WTC11 (cell line): ENCODE measurements at regions not wholly inside any gene's neighbourhood (a gene's known extent, or its start where the extent isn't known, plus 50 kb on each side); places are given as distances from the start of the nearest gene placed in this dataset.

Experiments used
- ATAC-seq: fragments of 200-7000 bp; cut with Tn5 transposase; 2 replicates; pipeline ENCODE4 v1.10.0; 2021; ENCODE audit warnings: mild to moderate bottlenecking, moderate library complexity
- CTCF ChIA-PET: fragments of 300-600 bp; sonication (Branson Sonifier 250); formaldehyde crosslinking; loops from one replicate; lab custom pipeline; 2021; ENCODE audit warnings: antibody characterized with exemption; lab: Charles Lee
- POLR2A ChIA-PET: fragments of 350-600 bp; sonication (Branson Sonifier 250); formaldehyde crosslinking; loops from one replicate; lab custom pipeline; 2021; ENCODE audit warnings: antibody characterized with exemption; lab: Charles Lee
- DNase-seq: peaks from one replicate; pipeline ENCODE4 v3.0.0; 2021; ENCODE audit warnings: low spot score
- H3K27ac Mint-ChIP-seq: 2 replicates; pipeline ENCODE4 v1.8.0; 2021; ENCODE audit warnings: mixed read lengths
- H3K27me3 Mint-ChIP-seq: 2 replicates; pipeline ENCODE4 v1.8.0; 2021; ENCODE audit warnings: low read depth, mild to moderate bottlenecking, moderate library complexity, mixed read lengths
- H3K36me3 Mint-ChIP-seq: 2 replicates; pipeline ENCODE4 v1.8.0; 2021; ENCODE audit warnings: mixed read lengths
- H3K4me1 Mint-ChIP-seq: 2 replicates; pipeline ENCODE4 v1.8.0; 2022; ENCODE audit warnings: mixed read lengths
- H3K4me3 Mint-ChIP-seq: 2 replicates; pipeline ENCODE4 v1.8.0; 2021; ENCODE audit warnings: mild to moderate bottlenecking, moderate library complexity, mixed read lengths
- H3K9me3 Mint-ChIP-seq: 2 replicates; pipeline ENCODE4 v1.8.0; 2021; ENCODE audit warnings: mixed read lengths
- ATF1 ChIP-seq: sonication (generic); formaldehyde crosslinking; IDR thresholded peaks from 2 replicates; pipeline ENCODE4 v1.8.1; 2023; ENCODE audit warnings: mild to moderate bottlenecking, moderate library complexity, missing genetic modification reagents
- ATF3 ChIP-seq: sonication (generic); formaldehyde crosslinking; conservative IDR thresholded peaks from 2 replicates; pipeline ENCODE4 v1.8.1; 2022; ENCODE audit warnings: mild to moderate bottlenecking, missing genetic modification reagents
- E2F4 ChIP-seq: sonication (generic); formaldehyde crosslinking; IDR thresholded peaks from 2 replicates; pipeline ENCODE4 v1.8.1; 2022; ENCODE audit warnings: low read depth, mild to moderate bottlenecking, moderate library complexity, missing genetic modification reagents, borderline replicate concordance
- HMGA2 ChIP-seq: fragments of 250-450 bp; sonication (Bioruptor Pico); IDR thresholded peaks from 2 replicates; pipeline ENCODE4 v1.4.0; 2021; ENCODE audit warnings: mild to moderate bottlenecking, moderate library complexity
- JUN ChIP-seq: sonication (generic); formaldehyde crosslinking; IDR thresholded peaks from 2 replicates; pipeline ENCODE4 v1.8.0; 2023; ENCODE audit warnings: mild to moderate bottlenecking, missing genetic modification reagents
- KAT7 ChIP-seq: sonication (generic); formaldehyde crosslinking; IDR thresholded peaks from 2 replicates; pipeline ENCODE4 v1.8.1; 2023; ENCODE audit warnings: missing genetic modification reagents, mild to moderate bottlenecking, borderline replicate concordance
- MLX ChIP-seq: sonication (generic); formaldehyde crosslinking; IDR thresholded peaks from 2 replicates; pipeline ENCODE4 v1.8.1; 2023; ENCODE audit warnings: mild to moderate bottlenecking, missing genetic modification reagents, moderate library complexity
- MYBL2 ChIP-seq: sonication (generic); formaldehyde crosslinking; IDR thresholded peaks from 2 replicates; pipeline ENCODE4 v1.8.1; 2023; ENCODE audit warnings: mild to moderate bottlenecking, moderate library complexity, missing genetic modification reagents
- NR1H2 ChIP-seq: sonication (generic); formaldehyde crosslinking; IDR thresholded peaks from 2 replicates; pipeline ENCODE4 v1.9.0; 2021; ENCODE audit warnings: mild to moderate bottlenecking, moderate library complexity, missing genetic modification reagents
- PREB ChIP-seq: sonication (generic); formaldehyde crosslinking; IDR thresholded peaks from 2 replicates; pipeline ENCODE4 v1.8.1; 2022; ENCODE audit warnings: mild to moderate bottlenecking, missing genetic modification reagents, moderate library complexity, borderline replicate concordance
- SMAD3 ChIP-seq: sonication (generic); formaldehyde crosslinking; IDR thresholded peaks from 2 replicates; pipeline ENCODE4 v1.8.0; 2022; ENCODE audit warnings: missing genetic modification reagents, mild to moderate bottlenecking, borderline replicate concordance
- STAT6 ChIP-seq: sonication (generic); formaldehyde crosslinking; conservative IDR thresholded peaks from 2 replicates; pipeline ENCODE4 v1.8.1; 2023; ENCODE audit warnings: mild to moderate bottlenecking, low read depth, missing genetic modification reagents, moderate library complexity
- TP53 ChIP-seq: sonication (generic); formaldehyde crosslinking; IDR thresholded peaks from 2 replicates; pipeline ENCODE4 v1.8.1; 2023; ENCODE audit warnings: mild to moderate bottlenecking, missing genetic modification reagents
- USF1 ChIP-seq: sonication (generic); formaldehyde crosslinking; IDR thresholded peaks from 2 replicates; pipeline ENCODE4 v1.8.0; 2022; ENCODE audit warnings: mild to moderate bottlenecking, missing genetic modification reagents
- ZNF423 ChIP-seq: fragments of 250-450 bp; sonication (Bioruptor Pico); IDR thresholded peaks from 2 replicates; pipeline ENCODE4 v2.1.2; 2022; ENCODE audit warnings: mild to moderate bottlenecking, moderate library complexity
- ZNF671 ChIP-seq: fragments of 250-450 bp; sonication (Bioruptor Pico); IDR thresholded peaks from 2 replicates; pipeline ENCODE4 v1.8.0; 2021; ENCODE audit warnings: mild to moderate bottlenecking

GRCh38 chrX:10070714-10071436, 85.9 kb upstream of the CLCN4 start (continued):
- TF ChIP-seq NR1H2 (CRISPR knock-in tag) (no peak), MYBL2 (no peak), MLX (CRISPR knock-in tag) (no peak), ATF1 (CRISPR knock-in tag) (no peak), ZNF423 (CRISPR knock-in tag) (no peak), STAT6 (CRISPR knock-in tag) (no peak), JUN (CRISPR knock-in tag) (no peak), USF1 (CRISPR knock-in tag) (no peak), TP53 (CRISPR knock-in tag) (no peak)
- TF ChIP-seq, all 79 proteins: peak for 0

GRCh38 chrX:10071451-10072144, 85.2 kb upstream of the CLCN4 start:
- H3K27ac Mint-ChIP-seq, result no peak overlapping the region
- TF ChIP-seq SMAD3 (CRISPR knock-in tag), result no peak
- TF ChIP-seq HMGA2 (CRISPR knock-in tag), result no peak
- TF ChIP-seq KAT7 (CRISPR knock-in tag), result no peak
- no peak for TF ChIP-seq PREB (CRISPR knock-in tag)
- TF ChIP-seq ZNF671, result no peak
- no peak for TF ChIP-seq ATF3 (CRISPR knock-in tag)
- CTCF ChIA-PET, result interaction anchor here (1.1 kb wide), 1 partner anchor 12 kb away, joined by 3 read pairs; no protein-coding TSS in a partner anchor
- no peaks in the 10 kb centered on the region for H3K27me3 Mint-ChIP-seq
- H3K4me3 Mint-ChIP-seq, result no peak overlapping the region
- ATAC-seq (no peak), DNase-seq (no peak)
- H3K36me3 Mint-ChIP-seq, result peaks cover 13% of the 10 kb centered on the region
- H3K4me1 Mint-ChIP-seq, result no peaks in the 10 kb centered on the region
- no peaks in the 10 kb centered on the region for H3K9me3 Mint-ChIP-seq
- POLR2A ChIA-PET, result no interaction called here

GRCh38 chrX:10072786-10073568, 83.8 kb upstream of the CLCN4 start:
- no peaks in the 10 kb centered on the region for H3K9me3 Mint-ChIP-seq
- ChIA-PET CTCF (interaction anchor here (1.1 kb wide), 1 partner anchor 10 kb away, joined by 3 read pairs; no protein-coding TSS in a partner anchor), POLR2A (no interaction called here)
- DNase-seq (no peak), ATAC-seq (no peak)
- peaks cover 10% of the 10 kb centered on the region for H3K4me1 Mint-ChIP-seq
- no peaks in the 10 kb centered on the region for H3K27me3 Mint-ChIP-seq
- H3K27ac Mint-ChIP-seq, result no peak overlapping the region
- H3K36me3 Mint-ChIP-seq, result peaks cover 5% of the 10 kb centered on the region; the same call in 1 of the 2 replicates
- H3K4me3 Mint-ChIP-seq, result no peak overlapping the region
- TF ChIP-seq E2F4 (CRISPR knock-in tag) (no peak), STAT6 (CRISPR knock-in tag) (no peak)
